ENCODE measurements at regions not wholly inside any gene's neighbourhood (a gene's known extent, or its start where the extent isn't known, plus 50 kb on each side); places are given as distances from the start of the nearest gene placed in this dataset.

DNA sequence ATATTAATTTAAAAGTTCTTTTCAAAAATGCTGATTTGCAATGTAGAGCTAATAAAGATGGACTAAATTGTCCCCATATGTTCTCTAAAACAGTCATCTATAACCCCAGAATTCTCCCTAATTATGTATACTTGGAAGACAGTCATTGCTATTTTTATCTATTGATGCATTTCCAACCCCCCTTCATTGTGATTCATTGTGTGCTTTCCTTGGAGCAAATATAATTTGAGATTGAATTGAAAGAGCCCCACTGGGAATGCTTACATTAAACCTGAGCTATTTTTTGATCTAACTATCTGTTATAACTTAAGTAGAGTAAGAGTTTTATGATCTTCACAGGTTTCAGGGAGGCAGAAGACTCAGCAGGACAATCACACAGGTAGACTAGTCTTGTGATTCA is 73.7 kb upstream of the PTCHD4 start:
- Mint-ChIP-seq H3K4me1 (ENCODE audit: unreplicated experiment) (peaks cover 13% of the 10 kb centered on the region), H3K27me3 (ENCODE audit: unreplicated experiment) (no peaks in the 10 kb centered on the region), H3K4me3 (ENCODE audit: unreplicated experiment) (no peak overlapping the region), H3K9me3 (ENCODE audit: unreplicated experiment) (no peaks in the 10 kb centered on the region), H3K27ac (ENCODE audit: unreplicated experiment) (no peak overlapping the region), H3K36me3 (ENCODE audit: unreplicated experiment) (no peaks in the 10 kb centered on the region)
- TF ChIP-seq, protein P1, sequence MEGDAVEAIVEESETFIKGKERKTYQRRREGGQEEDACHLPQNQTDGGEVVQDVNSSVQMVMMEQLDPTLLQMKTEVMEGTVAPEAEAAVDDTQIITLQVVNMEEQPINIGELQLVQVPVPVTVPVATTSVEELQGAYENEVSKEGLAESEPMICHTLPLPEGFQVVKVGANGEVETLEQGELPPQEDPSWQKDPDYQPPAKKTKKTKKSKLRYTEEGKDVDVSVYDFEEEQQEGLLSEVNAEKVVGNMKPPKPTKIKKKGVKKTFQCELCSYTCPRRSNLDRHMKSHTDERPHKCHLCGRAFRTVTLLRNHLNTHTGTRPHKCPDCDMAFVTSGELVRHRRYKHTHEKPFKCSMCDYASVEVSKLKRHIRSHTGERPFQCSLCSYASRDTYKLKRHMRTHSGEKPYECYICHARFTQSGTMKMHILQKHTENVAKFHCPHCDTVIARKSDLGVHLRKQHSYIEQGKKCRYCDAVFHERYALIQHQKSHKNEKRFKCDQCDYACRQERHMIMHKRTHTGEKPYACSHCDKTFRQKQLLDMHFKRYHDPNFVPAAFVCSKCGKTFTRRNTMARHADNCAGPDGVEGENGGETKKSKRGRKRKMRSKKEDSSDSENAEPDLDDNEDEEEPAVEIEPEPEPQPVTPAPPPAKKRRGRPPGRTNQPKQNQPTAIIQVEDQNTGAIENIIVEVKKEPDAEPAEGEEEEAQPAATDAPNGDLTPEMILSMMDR (IDR thresholded peaks at IDR 0.05), result no peak
- DNase-seq (ENCODE audit: extremely low spot score, unreplicated experiment), result no peak

DNA sequence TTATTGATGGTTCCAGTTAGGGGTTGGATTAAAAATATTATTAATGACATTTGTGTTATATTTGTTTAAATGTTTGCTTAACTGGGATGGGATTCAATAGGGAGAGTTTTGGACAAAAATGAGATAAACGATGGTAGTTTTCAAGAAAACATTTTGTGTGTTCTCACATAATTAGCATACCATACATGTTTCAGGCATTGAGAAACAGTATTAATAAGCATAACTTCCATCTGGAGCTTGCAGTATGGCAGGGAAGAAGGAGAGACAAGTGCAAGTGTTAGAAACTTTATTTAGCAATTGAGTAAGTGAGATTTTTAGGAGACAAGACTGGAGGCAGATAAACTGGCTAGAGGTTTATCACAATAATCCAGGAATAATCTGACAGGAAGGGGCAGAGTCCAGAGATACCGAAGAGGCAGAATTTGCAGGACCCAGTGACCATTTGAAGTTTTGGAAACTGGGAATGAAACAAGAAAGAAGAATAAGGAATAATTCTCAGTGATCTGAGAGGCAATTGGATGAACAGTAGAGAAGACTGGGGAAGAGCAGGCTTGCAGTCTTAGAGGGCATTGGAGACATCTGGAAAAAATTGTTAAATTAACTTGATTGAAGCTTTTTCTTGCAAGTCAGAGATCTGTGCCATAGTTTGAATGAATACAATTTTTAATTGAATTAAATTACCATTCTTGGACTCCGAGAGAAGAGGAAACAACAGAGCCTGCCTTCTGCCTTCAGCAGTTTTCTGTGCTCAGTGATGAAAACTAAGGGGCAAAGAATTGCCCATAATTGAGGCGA is 73.0 kb upstream of the PTCHD4 start:
- Mint-ChIP-seq H3K27ac (ENCODE audit: unreplicated experiment) (no peak overlapping the region), H3K36me3 (ENCODE audit: unreplicated experiment) (no peaks in the 10 kb centered on the region), H3K9me3 (ENCODE audit: unreplicated experiment) (no peaks in the 10 kb centered on the region), H3K4me1 (ENCODE audit: unreplicated experiment) (peaks cover 13% of the 10 kb centered on the region), H3K27me3 (ENCODE audit: unreplicated experiment) (no peaks in the 10 kb centered on the region), H3K4me3 (ENCODE audit: unreplicated experiment) (no peak overlapping the region)
- TF ChIP-seq, protein P1 (IDR thresholded peaks at IDR 0.05), result no peak
- no peak for DNase-seq (ENCODE audit: extremely low spot score, unreplicated experiment)

DNA sequence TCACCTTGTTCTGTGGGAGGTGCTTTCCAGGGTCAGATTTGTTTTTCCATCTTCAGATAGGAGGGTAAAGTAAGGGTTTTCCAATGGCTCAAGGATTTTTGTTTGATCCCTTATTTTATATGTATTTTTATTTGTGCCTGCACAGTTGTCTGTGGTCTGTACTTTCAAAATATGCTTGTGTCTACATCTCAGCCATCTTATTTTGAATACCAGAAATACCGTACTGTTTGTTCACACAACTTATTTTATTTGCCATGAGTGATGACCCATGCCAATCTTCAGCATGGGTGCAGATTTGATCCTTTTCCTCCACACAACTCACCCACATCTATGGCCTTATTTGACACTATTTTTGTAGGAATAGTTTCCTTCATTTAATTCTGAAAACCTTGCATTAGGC is 72.2 kb upstream of the PTCHD4 start:
- Mint-ChIP-seq H3K36me3 (ENCODE audit: unreplicated experiment) (no peaks in the 10 kb centered on the region), H3K4me1 (ENCODE audit: unreplicated experiment) (peaks cover 13% of the 10 kb centered on the region), H3K4me3 (ENCODE audit: unreplicated experiment) (no peak overlapping the region), H3K27me3 (ENCODE audit: unreplicated experiment) (no peaks in the 10 kb centered on the region), H3K9me3 (ENCODE audit: unreplicated experiment) (no peaks in the 10 kb centered on the region), H3K27ac (ENCODE audit: unreplicated experiment) (no peak overlapping the region)
- DNase-seq (ENCODE audit: extremely low spot score, unreplicated experiment), result no peak
- TF ChIP-seq, protein P1 (IDR thresholded peaks at IDR 0.05), result no peak

DNA sequence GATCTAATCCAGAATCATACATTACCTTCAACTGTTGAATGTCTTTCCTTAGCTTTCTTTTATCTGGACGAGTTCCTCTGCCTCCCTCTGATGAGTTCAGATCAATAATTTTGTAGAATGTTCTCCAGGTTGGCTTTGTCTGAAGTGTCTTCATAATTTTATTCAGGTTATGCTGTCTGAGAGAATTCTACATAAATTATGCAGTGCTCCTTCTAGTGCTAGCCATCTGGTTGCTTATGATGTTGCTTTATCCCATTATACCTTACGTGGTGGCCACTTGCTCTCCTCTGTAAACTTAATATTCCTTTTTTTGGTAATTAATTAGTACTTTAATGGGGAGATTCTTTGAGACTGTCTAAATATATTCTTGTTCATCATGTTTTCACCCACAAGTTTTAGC is 67.7 kb upstream of the PTCHD4 start:
- H3K4me1 Mint-ChIP-seq (ENCODE audit: unreplicated experiment), result peaks cover 6% of the 10 kb centered on the region
- no peak overlapping the region for H3K4me3 Mint-ChIP-seq (ENCODE audit: unreplicated experiment)
- H3K27me3 Mint-ChIP-seq (ENCODE audit: unreplicated experiment), result no peaks in the 10 kb centered on the region
- TF ChIP-seq, protein P1 (IDR thresholded peaks at IDR 0.05), result no peak
- H3K9me3 Mint-ChIP-seq (ENCODE audit: unreplicated experiment), result no peaks in the 10 kb centered on the region
- H3K36me3 Mint-ChIP-seq (ENCODE audit: unreplicated experiment), result no peaks in the 10 kb centered on the region
- no peak for DNase-seq (ENCODE audit: extremely low spot score, unreplicated experiment)
- no peak overlapping the region for H3K27ac Mint-ChIP-seq (ENCODE audit: unreplicated experiment)

DNA sequence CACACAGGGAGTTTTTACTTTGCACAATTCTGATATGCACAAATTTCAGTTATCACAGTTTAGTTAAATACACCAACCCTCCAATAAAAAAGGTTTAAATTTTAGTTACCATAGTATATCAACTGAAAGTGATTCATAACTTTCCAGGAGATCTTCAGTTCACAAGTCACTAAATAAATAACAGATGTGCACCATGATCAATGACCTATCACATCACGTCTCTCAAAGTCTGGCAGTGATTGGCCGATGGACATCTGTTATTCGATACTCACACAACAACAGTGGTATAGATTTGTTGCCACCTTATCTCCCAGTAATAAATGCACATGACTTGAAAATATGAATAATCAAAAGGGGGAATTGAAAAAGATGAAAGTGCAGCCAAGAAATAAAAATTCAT is 66.8 kb upstream of the PTCHD4 start:
- Mint-ChIP-seq H3K27me3 (ENCODE audit: unreplicated experiment) (no peaks in the 10 kb centered on the region), H3K27ac (ENCODE audit: unreplicated experiment) (no peak overlapping the region), H3K4me1 (ENCODE audit: unreplicated experiment) (no peaks in the 10 kb centered on the region), H3K4me3 (ENCODE audit: unreplicated experiment) (no peak overlapping the region), H3K36me3 (ENCODE audit: unreplicated experiment) (no peaks in the 10 kb centered on the region), H3K9me3 (ENCODE audit: unreplicated experiment) (no peaks in the 10 kb centered on the region)
- no peak for DNase-seq (ENCODE audit: extremely low spot score, unreplicated experiment)
- TF ChIP-seq, protein P1 (IDR thresholded peaks at IDR 0.05), result no peak
